PC-9 (cell line): ENCODE measurements at regions not wholly inside any gene's neighbourhood (a gene's known extent, or its start where the extent isn't known, plus 50 kb on each side); places are given as distances from the start of the nearest gene placed in this dataset.
"Not testable (repeated sequence)": the region's sequence is repeated elsewhere in the genome, so short reads cannot be mapped to it uniquely, and the experiment has no call there.

Source experiments
- BruUV-seq: library from RNA; stranded (reverse); fragments of 400-500 nt; replicated peaks from 2 replicates; lab custom pipeline; 2021; lab: Mats Ljungman, UMichigan
- CTCF ChIA-PET: fragments of 300-600 bp; sonication (Branson Sonifier 250); formaldehyde crosslinking; loops from one replicate; lab custom pipeline; 2022; ENCODE audit warnings: antibody characterized with exemption; lab: Charles Lee
- POLR2A ChIA-PET: fragments of 300-600 bp; sonication (Branson Sonifier 250); formaldehyde crosslinking; loops from one replicate; lab custom pipeline; 2022; ENCODE audit warnings: antibody characterized with exemption; ENCODE audit not compliant: unreplicated experiment; lab: Charles Lee
- DNase-seq, 2 experiments: peaks; one replicate each; pipeline versions ENCODE4 v3.0.0 to v3.0.0-alpha.2; 2015 to 2022; ENCODE audit warnings: mixed read lengths in 1 of 2
- H2AFZ ChIP-seq: fragments of 200-600 bp; sonication (generic); 2 replicates; pipeline ENCODE4 v1.8.1; 2017; ENCODE audit warnings: antibody characterized with exemption
- H3F3A ChIP-seq: fragments of 200-600 bp; sonication (generic); 2 replicates; pipeline ENCODE4 v1.8.1; 2017; ENCODE audit warnings: antibody characterized with exemption, mild to moderate bottlenecking, low read depth; ENCODE audit not compliant: insufficient read depth
- H3K27ac ChIP-seq: fragments of 200-600 bp; sonication (generic); 2 replicates; pipeline ENCODE4 v1.6.1; 2016; ENCODE audit warnings: mixed run types
- H3K27me3 ChIP-seq: fragments of 200-600 bp; sonication (generic); 2 replicates; pipeline ENCODE4 v1.6.1; 2016; ENCODE audit warnings: low read depth, mixed run types; ENCODE audit not compliant: insufficient read depth
- H3K36me3 ChIP-seq: fragments of 200-600 bp; sonication (generic); 2 replicates; pipeline ENCODE4 v1.6.1; 2016; ENCODE audit warnings: low read depth, mixed run types
- H3K4me1 ChIP-seq: fragments of 200-600 bp; sonication (generic); replicated peaks from 2 replicates; pipeline ENCODE4 v1.6.1; 2016; ENCODE audit warnings: mixed run types; ENCODE audit not compliant: insufficient read depth
- H3K4me2 ChIP-seq: fragments of 200-600 bp; sonication (generic); 2 replicates; pipeline ENCODE4 v1.6.1; 2017; ENCODE audit warnings: mixed run types
- H3K4me3 ChIP-seq: fragments of 200-600 bp; sonication (generic); 2 replicates; pipeline ENCODE4 v1.6.1; 2016; ENCODE audit warnings: mixed run types
- H3K79me2 ChIP-seq: fragments of 200-600 bp; sonication (generic); 2 replicates; pipeline ENCODE4 v1.6.1; 2017; ENCODE audit warnings: low read depth, mixed run types
- H3K9me2 ChIP-seq: fragments of 200-600 bp; sonication (generic); 2 replicates; pipeline ENCODE4 v1.8.1; 2017; ENCODE audit warnings: mild to moderate bottlenecking; ENCODE audit not compliant: insufficient read depth
- H3K9me3 ChIP-seq: fragments of 200-600 bp; sonication (generic); 2 replicates; pipeline ENCODE4 v1.8.1; 2016; ENCODE audit warnings: low read depth; ENCODE audit not compliant: insufficient read depth
- H4K20me1 ChIP-seq: fragments of 200-600 bp; sonication (generic); 2 replicates; pipeline ENCODE4 v1.8.1; 2017; ENCODE audit not compliant: insufficient read depth
- CTCF ChIP-seq: fragments of 200-600 bp; sonication (generic); conservative IDR thresholded peaks from 2 replicates; pipeline ENCODE4 v1.6.1; 2017; ENCODE audit warnings: mixed run types, antibody characterized with exemption, mild to moderate bottlenecking, moderate library complexity
- EZH2 ChIP-seq: fragments of 200-600 bp; sonication (generic); IDR thresholded peaks from 2 replicates; pipeline ENCODE4 v1.8.0; 2017; ENCODE audit warnings: antibody characterized with exemption, low read depth
- intact Hi-C: fragments of 100-400 bp; cut with micrococcal nuclease; formaldehyde crosslinking; loops from one replicate; pipeline ENCODE4 v1.10.0; 2022; ENCODE audit not compliant: unreplicated experiment

DNA sequence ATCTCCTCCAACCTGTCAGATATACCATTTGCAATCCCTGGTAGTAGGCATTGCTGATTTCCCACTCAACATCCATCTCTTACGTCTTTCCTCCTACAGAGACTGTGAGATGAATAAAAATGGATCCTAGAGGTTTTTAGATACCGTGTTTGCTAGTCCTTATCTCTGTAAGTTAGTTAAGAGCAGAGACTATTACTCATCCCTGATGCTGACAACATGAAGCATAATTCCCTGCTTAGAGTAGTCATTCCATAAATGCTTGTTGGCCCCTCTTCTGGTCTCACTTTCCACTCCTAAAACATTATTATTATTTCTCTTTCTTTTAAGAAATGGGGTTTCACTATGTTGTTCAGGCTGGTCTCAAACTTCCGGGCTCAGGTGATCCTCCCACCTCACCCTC lies 136.2 kb downstream of the RTP4 start:
- Histone ChIP-seq H3K27ac (no peak overlapping the region), H3K4me3 (no peak overlapping the region), H3K4me2 (no peak overlapping the region), H4K20me1 (no peaks in the 10 kb centered on the region), H3K9me3 (no peaks in the 10 kb centered on the region), H3K79me2 (no peaks in the 10 kb centered on the region), H2AFZ (no peak overlapping the region), H3K4me1 (no peaks in the 10 kb centered on the region), H3K27me3 (peaks cover 27% of the 10 kb centered on the region), H3F3A (no peaks in the 10 kb centered on the region), H3K9me2 (no peaks in the 10 kb centered on the region), H3K36me3 (no peaks in the 10 kb centered on the region)
- TF ChIP-seq CTCF (no peak), EZH2 (no peak)
- no TSS peak for BruUV-seq
- intact Hi-C loops = no loop called here
- no peak for DNase-seq
- ChIA-PET CTCF (no interaction called here), POLR2A (no interaction called here)

- Histone ChIP-seq H3K36me3 (no peaks in the 10 kb centered on the region), H3K79me2 (no peaks in the 10 kb centered on the region), H3K9me3 (no peaks in the 10 kb centered on the region; the same call in 1 of the 2 replicates), H3K4me3 (no peak overlapping the region), H3K9me2 (no peaks in the 10 kb centered on the region), H3K4me1 (no peaks in the 10 kb centered on the region), H4K20me1 (no peaks in the 10 kb centered on the region), H3K27ac (no peak overlapping the region), H3F3A (no peaks in the 10 kb centered on the region), H2AFZ (no peak overlapping the region), H3K4me2 (no peak overlapping the region), H3K27me3 (peaks cover 12% of the 10 kb centered on the region)
- CTCF ChIA-PET = no interaction called here
- intact Hi-C loops = no loop called here
- POLR2A ChIA-PET = no interaction called here
- TF ChIP-seq EZH2 (no peak), CTCF (no peak)
- no TSS peak for BruUV-seq
- DNase-seq = no peak
Observed at GRCh38 chr3:187498211-187498724, 130.1 kb downstream of the RTP4 start.

DNA sequence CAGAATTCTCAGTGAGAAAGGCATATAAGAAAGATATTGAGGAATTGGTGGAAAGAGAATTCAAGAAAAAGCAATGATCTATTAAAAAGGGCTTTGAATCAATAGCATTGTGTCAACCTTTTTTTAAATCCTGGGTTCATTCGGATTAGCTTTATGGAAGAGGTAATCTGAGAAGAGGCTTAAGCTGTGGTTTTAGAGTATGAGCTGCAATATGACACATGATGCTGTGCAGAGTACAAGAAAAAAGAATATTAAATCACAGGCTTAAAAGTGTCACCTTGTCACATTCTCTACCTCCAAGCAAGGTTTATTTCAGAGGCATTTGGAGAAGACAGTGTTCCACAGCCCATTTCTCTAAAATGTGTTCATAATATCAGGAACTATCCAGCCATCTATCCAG lies 128.9 kb downstream of the RTP4 start:
- TF ChIP-seq CTCF (no peak), EZH2 (no peak)
- DNase-seq = no peak

DNA sequence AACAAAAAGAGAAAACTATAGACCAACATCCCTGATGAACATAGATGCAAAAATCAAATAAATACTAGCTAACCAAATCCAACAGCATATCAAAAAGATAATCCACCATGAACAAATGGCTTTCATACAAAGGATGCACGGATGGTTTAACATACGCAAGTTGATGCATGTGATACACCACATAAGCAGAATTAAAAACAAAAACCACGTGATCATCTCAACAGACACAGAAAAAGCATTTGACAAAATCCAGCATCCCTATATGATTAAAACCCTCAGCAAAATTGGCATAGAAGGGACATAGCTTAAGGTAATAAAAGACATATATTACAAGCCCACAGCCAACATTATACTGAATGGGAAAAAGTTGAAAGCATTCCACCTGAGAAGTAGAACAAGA lies 125.9 kb downstream of the RTP4 start:
- H3K9me2 ChIP-seq, H3K27ac ChIP-seq, DNase-seq, intact Hi-C loops, CTCF ChIA-PET, H4K20me1 ChIP-seq, POLR2A ChIA-PET, H3K4me2 ChIP-seq, H3K9me3 ChIP-seq, BruUV-seq, H3K4me3 ChIP-seq, H3K4me1 ChIP-seq, H3K27me3 ChIP-seq, H3K79me2 ChIP-seq, H3F3A ChIP-seq, H3K36me3 ChIP-seq, H2AFZ ChIP-seq: not testable (repeated sequence)

More for the DNA sequence above, 128.9 kb downstream of the RTP4 start:
- H3K4me3 ChIP-seq = no peak overlapping the region
- no peaks in the 10 kb centered on the region for H3K9me2 ChIP-seq
- H3K27me3 ChIP-seq = peaks cover 12% of the 10 kb centered on the region
- no peaks in the 10 kb centered on the region for H3K36me3 ChIP-seq
- H4K20me1 ChIP-seq = no peaks in the 10 kb centered on the region
- no peaks in the 10 kb centered on the region for H3F3A ChIP-seq
- no TSS peak for BruUV-seq
- no peaks in the 10 kb centered on the region for H3K4me1 ChIP-seq
- no peak overlapping the region for H2AFZ ChIP-seq
- H3K4me2 ChIP-seq = no peak overlapping the region
- ChIA-PET POLR2A (no interaction called here), CTCF (no interaction called here)
- H3K27ac ChIP-seq = no peak overlapping the region
- intact Hi-C loops = no loop called here
- no peaks in the 10 kb centered on the region; the same call in none of the 2 replicates for H3K9me3 ChIP-seq
- no peaks in the 10 kb centered on the region for H3K79me2 ChIP-seq
